ENCODE measurements at regions not wholly inside any gene's neighbourhood (a gene's known extent, or its start where the extent isn't known, plus 50 kb on each side); places are given as distances from the start of the nearest gene placed in this dataset.

DNA sequence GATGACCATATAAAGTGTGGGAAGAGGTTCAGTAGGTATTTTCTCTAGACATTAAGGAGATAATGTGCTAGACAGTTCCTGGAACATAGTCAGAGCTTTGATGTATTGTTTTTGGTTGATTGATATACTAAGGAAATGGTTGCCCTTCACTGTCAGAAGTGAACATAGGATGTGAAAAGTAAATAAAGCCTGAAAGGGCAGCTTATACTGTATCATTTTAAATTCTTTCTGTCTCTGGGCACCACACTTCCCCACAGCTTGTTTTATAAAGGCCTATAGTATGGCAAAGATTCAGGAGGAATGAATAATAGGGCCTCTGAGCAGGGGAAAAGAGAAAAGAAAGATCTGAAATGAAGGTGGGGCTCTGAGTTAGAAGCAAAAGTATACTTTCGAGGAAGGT lies 72.7 kb upstream of the ITPRID2 start:
- DNase-seq: no peak
- Histone ChIP-seq H3K36me3 (no peaks in the 10 kb centered on the region), H3K9me3 (no peaks in the 10 kb centered on the region), H3K27ac (no peak overlapping the region), H3K27me3 (no peaks in the 10 kb centered on the region), H3K4me1 (peaks cover 0 to 8% (median 0%) of the 10 kb centered on the region in 4 donors), H3K4me3 (no peak overlapping the region)
- TF ChIP-seq CTCF (IDR thresholded peaks at IDR 0.05) (no peak), POLR2A (IDR thresholded peaks at IDR 0.05) (no peak)

DNA sequence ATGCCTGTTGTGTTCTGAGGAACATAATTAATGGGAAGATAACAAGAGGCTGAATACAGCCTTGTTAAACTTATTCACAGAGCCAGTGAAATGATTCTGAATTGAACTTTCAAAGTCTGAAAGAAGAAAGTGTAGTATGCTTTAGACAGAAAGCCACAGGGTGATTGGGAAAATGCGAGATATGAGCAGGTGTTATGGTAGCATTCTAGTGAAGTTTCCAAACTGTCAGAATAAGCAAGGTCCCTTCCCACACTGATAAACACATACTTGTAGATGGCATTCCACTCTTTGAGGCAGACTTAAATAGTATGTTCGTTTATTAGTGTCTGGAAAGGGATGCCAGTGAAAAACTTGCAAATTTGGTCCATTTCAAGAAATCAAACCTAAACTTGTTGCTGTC lies 70.5 kb upstream of the ITPRID2 start:
- no peak overlapping the region for H3K4me3 ChIP-seq
- no peak for DNase-seq
- no peak overlapping the region for H3K27ac ChIP-seq
- no peaks in the 10 kb centered on the region for H3K9me3 ChIP-seq
- H3K36me3 ChIP-seq: no peaks in the 10 kb centered on the region
- TF ChIP-seq POLR2A (IDR thresholded peaks at IDR 0.05) (no peak), CTCF (IDR thresholded peaks at IDR 0.05) (no peak)
- no peaks in the 10 kb centered on the region for H3K27me3 ChIP-seq
- no peaks in the 10 kb centered on the region for H3K4me1 ChIP-seq

- Histone ChIP-seq H3K4me3 (no peak overlapping the region), H3K27ac (no peak overlapping the region), H3K4me1 (no peaks in the 10 kb centered on the region), H3K9me3 (no peaks in the 10 kb centered on the region), H3K36me3 (no peaks in the 10 kb centered on the region), H3K27me3 (no peaks in the 10 kb centered on the region)
- DNase-seq: no peak
- no peak for TF ChIP-seq CTCF (IDR thresholded peaks at IDR 0.05)
- TF ChIP-seq POLR2A (IDR thresholded peaks at IDR 0.05): no peak
Measured at GRCh38 chr2:181822097-181822496, 69.4 kb upstream of the ITPRID2 start.

DNA sequence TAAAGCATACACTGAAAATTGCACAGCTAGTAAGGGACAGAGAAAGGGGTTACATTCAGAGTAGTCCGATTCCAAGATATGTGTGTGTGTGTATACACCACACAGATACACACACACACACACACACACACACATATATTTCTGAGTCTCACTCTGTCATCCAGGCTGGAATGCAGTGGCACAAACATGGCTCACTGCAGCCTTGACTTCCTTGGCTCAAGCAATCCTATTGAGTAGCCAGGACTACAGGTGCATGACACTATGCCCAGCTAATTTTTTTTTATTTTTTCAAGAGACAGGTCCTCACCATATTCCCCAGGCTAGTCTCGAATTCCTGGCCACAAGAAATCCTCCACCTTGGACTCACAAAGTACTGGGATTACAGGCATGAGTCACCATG lies 68.1 kb upstream of the ITPRID2 start:
- no peaks in the 10 kb centered on the region for H3K27me3 ChIP-seq

DNA sequence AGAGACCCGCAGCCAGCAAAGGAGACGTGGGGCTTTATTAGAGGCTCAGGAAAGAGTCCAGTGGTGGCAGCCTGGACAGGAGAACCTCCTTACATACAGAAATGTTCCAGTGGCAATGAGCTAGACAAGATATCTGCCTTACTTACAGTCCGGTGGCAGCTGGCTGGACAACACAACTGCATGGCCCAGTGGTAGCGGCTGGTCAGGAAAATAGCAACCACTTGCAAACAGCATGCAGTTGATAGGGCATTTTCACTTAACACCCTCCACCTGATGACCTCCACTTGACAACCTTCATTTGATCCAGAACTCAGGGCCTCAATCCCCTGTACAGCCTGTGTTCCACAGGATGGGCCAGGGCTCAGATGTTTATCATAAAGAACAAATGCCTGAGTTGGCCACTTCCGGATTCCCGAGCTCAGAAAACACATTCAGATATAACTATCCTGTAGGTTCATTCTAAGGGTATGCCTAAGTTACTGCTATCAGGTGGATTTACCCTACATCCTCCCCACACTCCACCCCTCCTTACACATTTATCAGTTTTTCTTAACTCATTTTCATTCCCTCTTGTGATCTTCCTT lies 63.3 kb upstream of the ITPRID2 start:
- no peaks in the 10 kb centered on the region for H3K27me3 ChIP-seq
- TF ChIP-seq CTCF (IDR thresholded peaks at IDR 0.05) (no peak), POLR2A (IDR thresholded peaks at IDR 0.05) (no peak)
- no peaks in the 10 kb centered on the region for H3K9me3 ChIP-seq
- H3K36me3 ChIP-seq: no peaks in the 10 kb centered on the region
- H3K4me3 ChIP-seq: no peak overlapping the region
- H3K4me1 ChIP-seq: no peaks in the 10 kb centered on the region
- no peak overlapping the region for H3K27ac ChIP-seq
- no peak for DNase-seq

More for the DNA sequence above, 68.1 kb upstream of the ITPRID2 start:
- no peaks in the 10 kb centered on the region for H3K9me3 ChIP-seq
- DNase-seq: no peak
- no peak for TF ChIP-seq CTCF (IDR thresholded peaks at IDR 0.05)
- no peak for TF ChIP-seq POLR2A (IDR thresholded peaks at IDR 0.05)
- no peak overlapping the region for H3K4me3 ChIP-seq
- H3K4me1 ChIP-seq: no peaks in the 10 kb centered on the region
- no peak overlapping the region for H3K27ac ChIP-seq
- no peaks in the 10 kb centered on the region for H3K36me3 ChIP-seq

- TF ChIP-seq POLR2A (IDR thresholded peaks at IDR 0.05) (no peak), CTCF (IDR thresholded peaks at IDR 0.05) (no peak)
- no peak for DNase-seq
- no peaks in the 10 kb centered on the region for H3K4me1 ChIP-seq
- no peak overlapping the region for H3K27ac ChIP-seq
- H3K4me3 ChIP-seq: no peak overlapping the region
- H3K27me3 ChIP-seq: no peaks in the 10 kb centered on the region
- no peaks in the 10 kb centered on the region for H3K9me3 ChIP-seq
- no peaks in the 10 kb centered on the region for H3K36me3 ChIP-seq
Measured at GRCh38 chr2:181829230-181829629, 62.3 kb upstream of the ITPRID2 start.
